Vagina (tissue), 2 donors: ENCODE measurements at regions not wholly inside any gene's neighbourhood (a gene's known extent, or its start where the extent isn't known, plus 50 kb on each side); places are given as distances from the start of the nearest gene placed in this dataset.

Experiments used
- POLR2A ChIP-seq, 2 donors: fragments of 450-650 bp; IDR thresholded peaks; one replicate each; pipeline ENCODE4 v1.6.1; 2017; ENCODE audit warnings: antibody characterized with exemption in 2 of 2, mild to moderate bottlenecking in 2 of 2, moderate library complexity in 2 of 2
- POLR2AphosphoS5 ChIP-seq, 2 donors: sonication (generic); formaldehyde crosslinking; IDR thresholded peaks; one replicate each; pipeline ENCODE4 v1.9.0; 2017; ENCODE audit warnings: antibody characterized with exemption in 2 of 2, mild to moderate bottlenecking in 2 of 2, low read depth in 1 of 2; ENCODE audit not compliant: insufficient read depth in 1 of 2
- TF ChIP-seq, protein P1 (sequence below), 3 experiments: fragments of 450-650 bp in 2 of 3; fragments of 200-600 bp in 1 of 3; sonication (generic) in 1 of 3; IDR thresholded peaks; one replicate each; pipeline ENCODE4 v1.5.1; 2017 to 2019; ENCODE audit warnings: antibody characterized with exemption in 3 of 3, mild to moderate bottlenecking in 2 of 3, moderate library complexity in 2 of 3

DNA sequence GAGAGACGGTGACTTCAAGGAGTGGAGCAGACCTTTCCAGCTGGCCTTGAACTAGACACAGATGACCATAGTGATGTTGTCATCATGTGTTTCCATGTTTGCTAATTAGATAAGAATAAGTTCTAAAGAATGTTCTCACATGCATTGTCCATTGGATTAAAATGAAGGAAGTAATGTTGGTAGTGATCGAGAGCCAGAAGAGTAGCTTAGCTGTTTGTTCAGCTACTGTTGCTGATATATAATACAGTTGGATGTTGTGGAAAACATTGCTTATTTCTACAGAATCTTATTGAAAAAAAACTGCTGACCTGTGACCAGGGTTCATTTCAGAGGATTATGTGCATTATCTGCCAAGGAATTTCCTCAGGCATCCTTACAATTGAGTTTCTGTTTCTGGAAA lies 249.1 kb upstream of the POGK start:
- TF ChIP-seq, protein P1, sequence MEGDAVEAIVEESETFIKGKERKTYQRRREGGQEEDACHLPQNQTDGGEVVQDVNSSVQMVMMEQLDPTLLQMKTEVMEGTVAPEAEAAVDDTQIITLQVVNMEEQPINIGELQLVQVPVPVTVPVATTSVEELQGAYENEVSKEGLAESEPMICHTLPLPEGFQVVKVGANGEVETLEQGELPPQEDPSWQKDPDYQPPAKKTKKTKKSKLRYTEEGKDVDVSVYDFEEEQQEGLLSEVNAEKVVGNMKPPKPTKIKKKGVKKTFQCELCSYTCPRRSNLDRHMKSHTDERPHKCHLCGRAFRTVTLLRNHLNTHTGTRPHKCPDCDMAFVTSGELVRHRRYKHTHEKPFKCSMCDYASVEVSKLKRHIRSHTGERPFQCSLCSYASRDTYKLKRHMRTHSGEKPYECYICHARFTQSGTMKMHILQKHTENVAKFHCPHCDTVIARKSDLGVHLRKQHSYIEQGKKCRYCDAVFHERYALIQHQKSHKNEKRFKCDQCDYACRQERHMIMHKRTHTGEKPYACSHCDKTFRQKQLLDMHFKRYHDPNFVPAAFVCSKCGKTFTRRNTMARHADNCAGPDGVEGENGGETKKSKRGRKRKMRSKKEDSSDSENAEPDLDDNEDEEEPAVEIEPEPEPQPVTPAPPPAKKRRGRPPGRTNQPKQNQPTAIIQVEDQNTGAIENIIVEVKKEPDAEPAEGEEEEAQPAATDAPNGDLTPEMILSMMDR (IDR thresholded peaks at IDR 0.05): no peak
- TF ChIP-seq POLR2AphosphoS5 (IDR thresholded peaks at IDR 0.05; ENCODE audit: insufficient read depth in 1 of 2, low read depth in 1 of 2) (no peak), POLR2A (IDR thresholded peaks at IDR 0.05) (no peak)
